Inflammatory macrophage (primary cell): ENCODE measurements at regions not wholly inside any gene's neighbourhood (a gene's known extent, or its start where the extent isn't known, plus 50 kb on each side); places are given as distances from the start of the nearest gene placed in this dataset.
"Not testable (repeated sequence)": the region's sequence is repeated elsewhere in the genome, so short reads cannot be mapped to it uniquely, and the experiment has no call there.

Experiments
- DNase-seq, 2 donors: peaks; one replicate each; pipeline ENCODE4 v3.0.0-alpha.2; 2020 to 2022

- no peak for DNase-seq
Observed at GRCh38 chr10:84706431-84706830, 378.0 kb downstream of the CCSER2 start.

- no peak for DNase-seq
Observed at GRCh38 chr10:84706875-84707274, 378.5 kb downstream of the CCSER2 start.

- DNase-seq = peak in 1 of 2 donors; percentile 14
Observed at GRCh38 chr10:84715911-84716310, 387.5 kb downstream of the CCSER2 start.

GRCh38 chr10:84718877-84719616 is 390.7 kb downstream of the CCSER2 start:
- DNase-seq = no peak

- DNase-seq = no peak
Observed at GRCh38 chr10:84719687-84720086, 391.3 kb downstream of the CCSER2 start.

- no peak for DNase-seq
Observed at GRCh38 chr10:84727398-84727797, 399.0 kb downstream of the CCSER2 start.

GRCh38 chr10:84739126-84739525 is 410.7 kb downstream of the CCSER2 start:
- DNase-seq = not testable (repeated sequence)

GRCh38 chr10:84739641-84740040 is 411.3 kb downstream of the CCSER2 start:
- no peak for DNase-seq

- no peak for DNase-seq
Observed at GRCh38 chr10:84743483-84743882, 415.1 kb downstream of the CCSER2 start.

GRCh38 chr10:84755311-84755710 is 426.9 kb downstream of the CCSER2 start:
- no peak for DNase-seq

GRCh38 chr10:84756653-84757052 is 428.3 kb downstream of the CCSER2 start:
- not testable (repeated sequence) for DNase-seq

GRCh38 chr10:84761994-84762614 is 433.7 kb downstream of the CCSER2 start:
- DNase-seq = not testable (repeated sequence)

- DNase-seq = no peak
Observed at GRCh38 chr10:84762754-84763394, 434.5 kb downstream of the CCSER2 start.

GRCh38 chr10:84763965-84764364 is 435.6 kb downstream of the CCSER2 start:
- no peak for DNase-seq

GRCh38 chr10:84765086-84765485 is 436.7 kb downstream of the CCSER2 start:
- no peak for DNase-seq

GRCh38 chr10:84765656-84766055 is 437.3 kb downstream of the CCSER2 start:
- DNase-seq = no peak

GRCh38 chr10:84766923-84767322 is 438.5 kb downstream of the CCSER2 start:
- no peak for DNase-seq

GRCh38 chr10:84768132-84768531 is 439.7 kb downstream of the CCSER2 start:
- no peak for DNase-seq

- no peak for DNase-seq
Observed at GRCh38 chr10:84770824-84771223, 442.4 kb downstream of the CCSER2 start.

GRCh38 chr10:84783386-84783785 is 455.0 kb downstream of the CCSER2 start:
- peak in 1 of 2 donors; percentile 4 for DNase-seq

GRCh38 chr10:84783909-84784308 is 455.5 kb downstream of the CCSER2 start:
- DNase-seq = no peak

- DNase-seq = no peak
Observed at GRCh38 chr10:84784749-84785148, 456.4 kb downstream of the CCSER2 start.

- DNase-seq = no peak
Observed at GRCh38 chr10:84789026-84789425, 460.6 kb downstream of the CCSER2 start.

GRCh38 chr10:84798312-84798711 is 469.9 kb downstream of the CCSER2 start:
- no peak for DNase-seq
